Endothelial cell of umbilical vein (primary cell): ENCODE measurements at regions not wholly inside any gene's neighbourhood (a gene's known extent, or its start where the extent isn't known, plus 50 kb on each side); places are given as distances from the start of the nearest gene placed in this dataset.

Source experiments
- EZH2 ChIP-seq: IDR thresholded peaks from 2 replicates; pipeline ENCODE4 v1.6.1; 2012; ENCODE audit warnings: borderline replicate concordance, low read depth, mild to moderate bottlenecking, moderate library complexity, low read length, inconsistent platforms; ENCODE audit not compliant: severe bottlenecking
- TF ChIP-seq, protein P1 (sequence below), 2 donors: IDR thresholded peaks; 1 replicate in 1 of 2; 2 replicates in 1 of 2; pipeline ENCODE4 v1.5.1; 2011; ENCODE audit warnings: low read length in 2 of 2, mild to moderate bottlenecking in 2 of 2, moderate library complexity in 2 of 2, control low read depth in 1 of 2, inconsistent platforms in 1 of 2, low read depth in 1 of 2; ENCODE audit not compliant: insufficient read depth in 1 of 2; ENCODE audit errors: extremely low read depth in 1 of 2

DNA sequence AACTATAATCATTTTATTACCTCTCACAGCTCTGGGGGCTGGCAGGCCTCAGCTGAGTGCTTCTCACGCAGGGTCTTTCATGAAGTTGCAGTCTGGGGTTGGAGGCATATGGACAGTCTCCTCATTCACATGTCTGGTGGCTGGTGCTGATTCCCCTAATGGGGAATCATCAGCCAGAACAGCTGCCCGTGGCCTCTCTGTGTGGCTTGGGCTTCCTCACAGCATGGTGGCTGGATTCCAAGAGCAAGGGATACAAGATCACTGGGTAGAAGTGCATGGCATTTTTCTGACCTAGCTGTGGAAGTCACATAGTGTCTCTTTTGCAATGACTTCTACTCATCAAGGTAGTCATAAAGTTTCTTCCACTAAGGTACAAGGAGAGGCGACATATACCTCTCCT lies 59.0 kb upstream of the LAPTM4A start:
- TF ChIP-seq, protein P1, sequence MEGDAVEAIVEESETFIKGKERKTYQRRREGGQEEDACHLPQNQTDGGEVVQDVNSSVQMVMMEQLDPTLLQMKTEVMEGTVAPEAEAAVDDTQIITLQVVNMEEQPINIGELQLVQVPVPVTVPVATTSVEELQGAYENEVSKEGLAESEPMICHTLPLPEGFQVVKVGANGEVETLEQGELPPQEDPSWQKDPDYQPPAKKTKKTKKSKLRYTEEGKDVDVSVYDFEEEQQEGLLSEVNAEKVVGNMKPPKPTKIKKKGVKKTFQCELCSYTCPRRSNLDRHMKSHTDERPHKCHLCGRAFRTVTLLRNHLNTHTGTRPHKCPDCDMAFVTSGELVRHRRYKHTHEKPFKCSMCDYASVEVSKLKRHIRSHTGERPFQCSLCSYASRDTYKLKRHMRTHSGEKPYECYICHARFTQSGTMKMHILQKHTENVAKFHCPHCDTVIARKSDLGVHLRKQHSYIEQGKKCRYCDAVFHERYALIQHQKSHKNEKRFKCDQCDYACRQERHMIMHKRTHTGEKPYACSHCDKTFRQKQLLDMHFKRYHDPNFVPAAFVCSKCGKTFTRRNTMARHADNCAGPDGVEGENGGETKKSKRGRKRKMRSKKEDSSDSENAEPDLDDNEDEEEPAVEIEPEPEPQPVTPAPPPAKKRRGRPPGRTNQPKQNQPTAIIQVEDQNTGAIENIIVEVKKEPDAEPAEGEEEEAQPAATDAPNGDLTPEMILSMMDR (IDR thresholded peaks at IDR 0.05; ENCODE audit: extremely low read depth in 1 of 2, insufficient read depth in 1 of 2, low read depth in 1 of 2, low read length in 2 of 2) = no peak
- no peak for TF ChIP-seq EZH2
